ENCODE measurements at regions not wholly inside any gene's neighbourhood (a gene's known extent, or its start where the extent isn't known, plus 50 kb on each side); places are given as distances from the start of the nearest gene placed in this dataset.

- Histone ChIP-seq H2AFZ (ENCODE audit: low read length) (no peak overlapping the region), H3K4me1 (ENCODE audit: control insufficient read depth, extremely low read depth, insufficient read depth, low read length) (no peaks in the 10 kb centered on the region)
- DNase-seq (ENCODE audit: low read depth in 2 of 2), result no peak
Measured at GRCh38 chr11:104823657-104824056, 74.6 kb downstream of the CASP12 start.

DNA sequence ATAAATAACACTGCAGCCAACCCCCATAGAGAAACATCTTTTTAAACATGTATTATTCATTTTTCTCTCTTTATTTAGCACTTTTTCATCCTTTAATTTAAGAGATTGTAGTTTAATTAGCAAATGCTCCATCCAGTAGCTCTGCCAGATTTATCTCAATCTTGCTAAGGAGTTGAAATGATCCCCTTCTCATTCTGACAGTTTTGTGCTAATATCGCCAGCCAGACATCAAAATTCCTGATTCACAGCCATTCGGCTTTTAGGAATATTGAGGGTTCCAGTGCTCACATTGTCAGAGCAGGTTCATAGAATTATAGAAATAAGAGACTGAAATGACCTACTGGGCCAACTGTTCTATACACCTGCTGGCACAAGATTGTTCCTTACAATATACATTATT is 77.8 kb downstream of the CASP12 start:
- Histone ChIP-seq H3K4me3 (replicated peaks in 1 of 4; ENCODE audit: control extremely low read depth in 1 of 4, insufficient read depth in 1 of 4, low read depth in 3 of 4, low read length in 4 of 4) (no peak overlapping the region), H3K4me1 (ENCODE audit: control insufficient read depth, extremely low read depth, insufficient read depth, low read length) (no peaks in the 10 kb centered on the region), H3K27me3 (ENCODE audit: control insufficient read depth, insufficient read depth, low read length) (no peaks in the 10 kb centered on the region), H3K27ac (ENCODE audit: insufficient read depth, low read length) (no peak overlapping the region), H4K20me1 (ENCODE audit: control insufficient read depth, extremely low read depth, insufficient read depth, low read length) (no peaks in the 10 kb centered on the region), H3K79me2 (ENCODE audit: control insufficient read depth, insufficient read depth, low read length) (no peaks in the 10 kb centered on the region), H3K36me3 (ENCODE audit: control insufficient read depth, insufficient read depth, low read length) (no peaks in the 10 kb centered on the region), H3K9me3 (ENCODE audit: control insufficient read depth, insufficient read depth, low read depth, low read length) (no peaks in the 10 kb centered on the region), H3K9ac (ENCODE audit: insufficient read depth, low read length) (no peak overlapping the region), H3K4me2 (ENCODE audit: extremely low read depth, insufficient read depth, low read length) (no peak overlapping the region), H2AFZ (ENCODE audit: low read length) (no peak overlapping the region)
- DNase-seq (ENCODE audit: low read depth in 2 of 2), result no peak
- TF ChIP-seq EZH2 (IDR thresholded peaks at IDR 0.05; ENCODE audit: low read length, missing control alignments) (no peak), CTCF (conservative IDR thresholded peaks at IDR 0.05 in 1 of 2, IDR thresholded peaks at IDR 0.05 in 1 of 2; ENCODE audit: low read depth in 1 of 2, low read length in 2 of 2) (no peak)

More at GRCh38 chr11:104823657-104824056, 74.6 kb downstream of the CASP12 start:
- H3K27me3 ChIP-seq (ENCODE audit: control insufficient read depth, insufficient read depth, low read length), result no peaks in the 10 kb centered on the region
- H3K9ac ChIP-seq (ENCODE audit: insufficient read depth, low read length), result no peak overlapping the region
- no peak for TF ChIP-seq CTCF (conservative IDR thresholded peaks at IDR 0.05 in 1 of 2, IDR thresholded peaks at IDR 0.05 in 1 of 2; ENCODE audit: low read depth in 1 of 2, low read length in 2 of 2)
- no peak for TF ChIP-seq EZH2 (IDR thresholded peaks at IDR 0.05; ENCODE audit: low read length, missing control alignments)
- H3K9me3 ChIP-seq (ENCODE audit: control insufficient read depth, insufficient read depth, low read depth, low read length), result no peaks in the 10 kb centered on the region
- H4K20me1 ChIP-seq (ENCODE audit: control insufficient read depth, extremely low read depth, insufficient read depth, low read length), result no peaks in the 10 kb centered on the region
- H3K27ac ChIP-seq (ENCODE audit: insufficient read depth, low read length), result no peak overlapping the region
- H3K4me3 ChIP-seq (replicated peaks in 1 of 4; ENCODE audit: control extremely low read depth in 1 of 4, insufficient read depth in 1 of 4, low read depth in 3 of 4, low read length in 4 of 4), result no peak overlapping the region
- no peaks in the 10 kb centered on the region for H3K79me2 ChIP-seq (ENCODE audit: control insufficient read depth, insufficient read depth, low read length)
- no peak overlapping the region for H3K4me2 ChIP-seq (ENCODE audit: extremely low read depth, insufficient read depth, low read length)
- H3K36me3 ChIP-seq (ENCODE audit: control insufficient read depth, insufficient read depth, low read length), result no peaks in the 10 kb centered on the region

DNA sequence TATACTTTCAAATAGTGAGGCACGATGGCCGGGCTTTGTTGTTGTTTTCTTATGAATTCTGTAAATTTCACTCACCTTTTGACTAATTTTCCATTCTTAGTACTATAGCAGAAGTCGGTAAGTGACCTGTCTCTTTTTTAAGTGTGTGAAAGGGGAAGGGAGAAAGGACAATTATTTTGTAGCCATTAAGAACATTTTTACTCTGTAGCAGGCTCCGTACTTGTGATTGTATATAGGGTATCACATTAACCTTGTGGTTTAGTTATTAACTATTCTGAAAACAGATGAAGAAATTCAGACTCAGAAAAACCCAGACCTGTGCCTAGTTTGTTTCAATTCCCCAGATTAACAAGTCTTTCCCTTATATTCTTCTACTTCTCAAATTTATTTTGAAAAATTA is 78.7 kb downstream of the CASP12 start:
- no peaks in the 10 kb centered on the region for H3K79me2 ChIP-seq (ENCODE audit: control insufficient read depth, insufficient read depth, low read length)
- no peaks in the 10 kb centered on the region for H3K9me3 ChIP-seq (ENCODE audit: control insufficient read depth, insufficient read depth, low read depth, low read length)
- TF ChIP-seq EZH2 (IDR thresholded peaks at IDR 0.05; ENCODE audit: low read length, missing control alignments) (no peak), CTCF (conservative IDR thresholded peaks at IDR 0.05 in 1 of 2, IDR thresholded peaks at IDR 0.05 in 1 of 2; ENCODE audit: low read depth in 1 of 2, low read length in 2 of 2) (no peak)
- H3K9ac ChIP-seq (ENCODE audit: insufficient read depth, low read length), result no peak overlapping the region
- no peaks in the 10 kb centered on the region for H3K36me3 ChIP-seq (ENCODE audit: control insufficient read depth, insufficient read depth, low read length)
- H3K4me3 ChIP-seq (replicated peaks in 1 of 4; ENCODE audit: control extremely low read depth in 1 of 4, insufficient read depth in 1 of 4, low read depth in 3 of 4, low read length in 4 of 4), result no peak overlapping the region
- DNase-seq (ENCODE audit: low read depth in 2 of 2), result no peak
- no peaks in the 10 kb centered on the region for H4K20me1 ChIP-seq (ENCODE audit: control insufficient read depth, extremely low read depth, insufficient read depth, low read length)
- H2AFZ ChIP-seq (ENCODE audit: low read length), result no peak overlapping the region
- H3K27ac ChIP-seq (ENCODE audit: insufficient read depth, low read length), result no peak overlapping the region
- H3K4me2 ChIP-seq (ENCODE audit: extremely low read depth, insufficient read depth, low read length), result no peak overlapping the region
- no peaks in the 10 kb centered on the region for H3K4me1 ChIP-seq (ENCODE audit: control insufficient read depth, extremely low read depth, insufficient read depth, low read length)
- no peaks in the 10 kb centered on the region for H3K27me3 ChIP-seq (ENCODE audit: control insufficient read depth, insufficient read depth, low read length)
